ENCODE measurements at regions not wholly inside any gene's neighbourhood (a gene's known extent, or its start where the extent isn't known, plus 50 kb on each side); places are given as distances from the start of the nearest gene placed in this dataset.

DNA sequence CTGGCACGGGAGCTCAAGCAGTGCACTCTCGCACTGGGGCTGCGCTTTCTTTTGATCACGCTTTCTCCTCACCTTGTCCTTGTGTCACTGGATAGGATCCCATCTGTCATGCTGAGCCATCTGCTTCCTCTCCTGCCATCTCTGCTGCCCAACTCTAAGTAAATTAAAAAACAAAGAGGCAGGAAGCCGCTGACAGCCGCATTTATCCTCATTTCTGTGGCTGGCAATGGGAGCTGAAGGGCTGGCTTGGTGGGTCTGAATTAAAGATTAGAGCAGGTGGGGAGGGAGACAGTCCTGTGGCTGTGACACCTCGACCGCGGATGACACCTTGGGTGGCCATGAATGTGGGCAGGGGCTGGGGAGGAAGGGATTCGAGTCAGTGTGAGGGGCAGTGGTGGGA is 159.2 kb upstream of the ALDH1B1 start:
- DNase-seq (no peak), ATAC-seq (no peak)
- Histone ChIP-seq H3K4me3 (no peak overlapping the region), H3K27me3 (peaks cover 0 to 17% of the 10 kb centered on the region in 2 donors), H3K4me1 (no peaks in the 10 kb centered on the region), H3K9me3 (no peaks in the 10 kb centered on the region), H3K27ac (no peak overlapping the region), H3K36me3 (no peaks in the 10 kb centered on the region)
- intact Hi-C loops (cut with DNase I), result no loop called here
- TF ChIP-seq, protein P1, sequence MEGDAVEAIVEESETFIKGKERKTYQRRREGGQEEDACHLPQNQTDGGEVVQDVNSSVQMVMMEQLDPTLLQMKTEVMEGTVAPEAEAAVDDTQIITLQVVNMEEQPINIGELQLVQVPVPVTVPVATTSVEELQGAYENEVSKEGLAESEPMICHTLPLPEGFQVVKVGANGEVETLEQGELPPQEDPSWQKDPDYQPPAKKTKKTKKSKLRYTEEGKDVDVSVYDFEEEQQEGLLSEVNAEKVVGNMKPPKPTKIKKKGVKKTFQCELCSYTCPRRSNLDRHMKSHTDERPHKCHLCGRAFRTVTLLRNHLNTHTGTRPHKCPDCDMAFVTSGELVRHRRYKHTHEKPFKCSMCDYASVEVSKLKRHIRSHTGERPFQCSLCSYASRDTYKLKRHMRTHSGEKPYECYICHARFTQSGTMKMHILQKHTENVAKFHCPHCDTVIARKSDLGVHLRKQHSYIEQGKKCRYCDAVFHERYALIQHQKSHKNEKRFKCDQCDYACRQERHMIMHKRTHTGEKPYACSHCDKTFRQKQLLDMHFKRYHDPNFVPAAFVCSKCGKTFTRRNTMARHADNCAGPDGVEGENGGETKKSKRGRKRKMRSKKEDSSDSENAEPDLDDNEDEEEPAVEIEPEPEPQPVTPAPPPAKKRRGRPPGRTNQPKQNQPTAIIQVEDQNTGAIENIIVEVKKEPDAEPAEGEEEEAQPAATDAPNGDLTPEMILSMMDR (IDR thresholded peaks at IDR 0.05), result no peak

DNA sequence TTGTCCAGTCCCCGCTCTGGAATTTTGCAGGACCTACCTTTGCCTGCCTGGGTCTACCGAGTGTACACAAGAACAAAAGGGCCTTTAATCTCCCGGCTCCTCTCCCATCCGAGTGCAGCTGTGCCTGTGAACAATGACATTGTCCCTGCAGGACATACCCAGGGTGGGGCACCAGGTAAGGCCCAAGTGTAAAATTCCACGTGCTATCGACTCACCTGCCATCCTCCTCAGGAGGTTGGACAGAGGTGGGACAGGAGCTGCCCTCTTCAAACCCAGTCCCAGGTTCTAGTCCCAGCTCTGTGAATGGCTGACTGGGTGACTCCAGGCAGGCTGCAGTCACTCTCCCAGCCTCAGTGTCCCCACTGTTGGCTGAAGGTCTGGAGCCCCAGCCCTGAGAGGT is 159.6 kb upstream of the ALDH1B1 start:
- Histone ChIP-seq H3K4me1 (no peaks in the 10 kb centered on the region), H3K9me3 (no peaks in the 10 kb centered on the region), H3K27ac (no peak overlapping the region), H3K4me3 (no peak overlapping the region), H3K36me3 (no peaks in the 10 kb centered on the region), H3K27me3 (peaks cover 0 to 21% of the 10 kb centered on the region in 2 donors)
- intact Hi-C loops (cut with DNase I), result no loop called here
- DNase-seq (no peak), ATAC-seq (no peak)
- TF ChIP-seq, protein P1 (IDR thresholded peaks at IDR 0.05), result no peak

GRCh38 chr9:38229504-38230155 is 160.6 kb upstream of the SHB start:
- Histone ChIP-seq H3K4me3 (no peak overlapping the region), H3K36me3 (no peaks in the 10 kb centered on the region), H3K9me3 (no peaks in the 10 kb centered on the region), H3K27me3 (peaks cover 0 to 31% of the 10 kb centered on the region in 2 donors), H3K4me1 (peaks cover 0 to 4% of the 10 kb centered on the region in 2 donors), H3K27ac (no peak overlapping the region)
- intact Hi-C loops (cut with DNase I), result no loop called here
- TF ChIP-seq, protein P1 (IDR thresholded peaks at IDR 0.05), result no peak
- no peak for DNase-seq
- no peak for ATAC-seq

DNA sequence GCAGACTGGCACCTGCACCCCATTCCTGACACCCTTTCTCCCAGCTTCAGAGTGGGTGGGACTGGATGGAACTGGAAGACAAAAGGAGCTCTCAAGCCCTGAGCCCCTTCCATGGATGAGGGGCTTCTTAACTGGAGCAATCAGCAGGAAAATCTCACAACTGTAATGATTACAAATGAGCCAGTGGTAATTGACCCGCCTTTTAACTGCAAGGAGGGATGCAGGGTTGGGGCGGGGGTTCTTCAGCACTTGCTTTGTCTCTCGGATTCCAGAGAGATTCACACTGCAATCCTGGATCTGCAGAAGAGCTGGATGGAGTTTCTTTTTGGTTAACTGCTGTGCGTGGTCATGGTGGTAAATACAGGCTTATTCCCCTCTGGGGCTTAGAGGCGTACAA is 160.1 kb upstream of the SHB start:
- ATAC-seq, result no peak
- intact Hi-C loops (cut with DNase I), result no loop called here
- no peak for DNase-seq
- Histone ChIP-seq H3K36me3 (no peaks in the 10 kb centered on the region), H3K27me3 (peaks cover 0 to 31% of the 10 kb centered on the region in 2 donors), H3K4me3 (no peak overlapping the region), H3K27ac (no peak overlapping the region), H3K9me3 (no peaks in the 10 kb centered on the region), H3K4me1 (peaks cover 0 to 4% of the 10 kb centered on the region in 2 donors)
- TF ChIP-seq, protein P1 (IDR thresholded peaks at IDR 0.05), result no peak

- H3K9me3 ChIP-seq, result no peaks in the 10 kb centered on the region
- H3K27ac ChIP-seq, result no peak overlapping the region
- ATAC-seq, result no peak
- TF ChIP-seq, protein P1 (IDR thresholded peaks at IDR 0.05), result no peak
- H3K4me1 ChIP-seq, result peaks cover 0 to 4% of the 10 kb centered on the region in 2 donors
- no peak for DNase-seq
- H3K4me3 ChIP-seq, result no peak overlapping the region
- intact Hi-C loops (cut with DNase I), result no loop called here
- no peaks in the 10 kb centered on the region for H3K36me3 ChIP-seq
- peaks cover 0 to 27% of the 10 kb centered on the region in 2 donors for H3K27me3 ChIP-seq
These were observed 159.5 kb upstream of the SHB start for GRCh38 chr9:38228331-38229103.

Data from left lung (tissue), 4 donors.